ENCODE measurements at regions not wholly inside any gene's neighbourhood (a gene's known extent, or its start where the extent isn't known, plus 50 kb on each side); places are given as distances from the start of the nearest gene placed in this dataset.

GRCh38 chr5:52690236-52690768, 97.4 kb upstream of the ITGA1 start:
- DNase-seq = no peak

DNA sequence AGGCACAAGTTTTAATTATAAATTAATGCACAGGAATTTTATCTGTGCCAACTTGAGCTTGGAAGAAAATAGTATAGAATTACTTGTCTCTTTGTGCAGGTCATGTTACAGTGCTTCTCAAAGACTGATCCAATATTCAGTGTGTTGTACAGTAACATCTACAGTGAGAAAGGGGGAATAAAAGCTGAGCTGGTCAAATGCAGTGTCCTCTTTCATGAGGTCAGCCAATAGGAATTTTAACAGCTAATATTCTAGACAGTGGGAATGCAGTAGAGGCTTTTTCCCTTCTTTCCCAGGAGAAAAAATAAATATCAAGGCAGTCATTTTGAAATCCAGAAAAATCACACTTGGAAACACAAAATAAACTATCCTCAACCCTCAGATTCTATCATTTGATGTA, 95.7 kb upstream of the ITGA1 start:
- no peak for DNase-seq

DNA sequence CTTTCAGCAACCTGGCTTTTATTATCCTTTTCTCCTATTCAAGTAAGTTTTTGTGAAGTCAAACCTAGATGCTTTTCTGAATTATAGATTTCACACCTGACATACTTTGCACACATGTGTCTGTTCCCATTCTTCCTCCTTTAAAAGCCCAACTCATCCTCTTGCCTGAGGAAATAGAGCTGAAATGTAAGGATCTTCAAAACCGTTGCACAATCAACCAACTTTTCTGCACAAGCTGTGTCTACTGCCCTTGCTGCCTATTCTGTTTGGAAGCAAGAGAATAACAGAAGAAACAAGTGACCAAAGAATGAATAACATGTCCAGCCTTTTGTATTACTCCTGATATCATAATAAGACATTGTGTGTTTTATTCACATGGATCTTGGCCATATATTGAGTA, 95.1 kb upstream of the ITGA1 start:
- no peak for DNase-seq

GRCh38 chr5:52693280-52693679, 94.4 kb upstream of the ITGA1 start:
- no peak for DNase-seq

DNA sequence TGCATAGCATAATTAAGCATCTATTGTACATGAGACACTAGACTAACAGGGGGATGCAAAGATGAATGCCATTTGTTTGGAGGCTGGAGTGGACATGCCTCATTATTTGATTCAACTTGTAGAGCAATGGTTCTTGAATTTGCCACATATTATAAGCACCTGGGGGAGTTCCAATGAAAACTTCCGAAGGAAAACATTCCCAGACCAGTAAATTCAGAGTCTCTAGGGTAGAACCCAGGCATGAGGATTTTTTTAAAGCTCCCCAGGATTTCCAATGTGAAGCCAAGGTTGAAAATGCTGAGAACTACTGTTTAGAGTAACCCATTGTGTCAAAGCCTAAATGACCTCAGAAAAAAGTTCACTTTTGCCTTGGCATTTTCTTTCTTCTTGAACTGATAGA, 93.9 kb upstream of the ITGA1 start:
- DNase-seq = no peak

- DNase-seq = no peak
These were observed 93.1 kb upstream of the ITGA1 start for GRCh38 chr5:52694648-52695047.

- DNase-seq = no peak
These were observed 84.8 kb upstream of the ITGA1 start for GRCh38 chr5:52702877-52703276.

GRCh38 chr5:52703321-52703720, 84.4 kb upstream of the ITGA1 start:
- no peak for DNase-seq

DNA sequence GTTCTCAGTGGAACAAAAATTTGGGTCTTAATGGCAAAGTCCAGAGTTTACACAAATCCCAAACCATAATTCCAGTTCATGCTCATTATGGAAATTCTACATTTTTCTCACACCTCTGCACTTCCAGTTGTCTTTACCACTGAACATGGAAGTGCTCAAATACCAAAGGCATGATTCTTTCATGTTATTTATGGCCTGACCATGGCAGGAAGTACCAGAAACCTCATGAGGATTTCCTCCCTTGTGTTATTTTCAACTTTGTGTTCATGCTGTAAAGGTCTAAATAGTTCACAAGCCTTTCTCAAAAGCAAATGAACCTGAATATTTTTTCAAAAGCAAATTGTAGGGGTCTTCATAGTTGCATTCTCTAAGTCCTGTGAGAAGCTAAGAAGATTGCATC, 82.0 kb upstream of the ITGA1 start:
- DNase-seq = no peak

DNA sequence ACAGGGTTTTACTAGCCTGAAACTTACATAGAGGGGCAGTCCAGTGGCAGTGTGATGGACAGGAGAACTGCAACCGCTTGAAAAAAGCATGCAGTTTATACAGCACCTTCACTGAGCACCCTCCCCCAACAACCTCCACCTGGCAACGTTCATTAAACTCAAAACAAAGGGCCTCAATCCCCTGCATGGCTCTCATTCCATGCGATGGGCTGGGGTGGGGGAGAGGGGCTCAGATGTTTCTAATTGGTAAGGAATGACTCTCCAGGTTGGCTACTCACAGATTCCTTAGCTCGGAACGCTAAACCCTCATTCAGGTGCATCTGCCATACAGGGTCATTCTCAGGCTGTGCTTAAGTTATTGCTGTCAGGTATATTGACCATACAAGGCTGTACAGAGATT, 80.9 kb upstream of the ITGA1 start:
- no peak for DNase-seq

- peak; percentile 27 for DNase-seq
These were observed 80.1 kb upstream of the ITGA1 start for GRCh38 chr5:52707616-52708015.

DNA sequence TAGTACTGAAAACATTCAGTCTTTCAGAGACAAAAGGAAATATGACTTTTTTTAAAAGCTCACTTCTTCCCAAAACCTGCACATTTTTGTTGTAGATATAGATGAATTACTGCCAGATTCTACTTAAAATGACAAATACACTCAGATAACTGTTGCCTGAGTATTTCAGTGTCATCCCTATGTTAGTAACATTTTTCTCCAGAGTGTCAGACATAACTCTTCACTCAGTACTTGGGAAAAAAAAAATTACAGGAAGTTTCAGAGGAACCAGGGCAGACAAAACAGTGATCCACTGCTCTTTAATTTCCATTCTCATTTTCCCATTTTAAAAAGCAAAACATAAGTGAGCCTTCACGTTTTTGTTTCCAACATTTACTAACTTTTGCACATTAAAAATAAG, 79.3 kb upstream of the ITGA1 start:
- DNase-seq = no peak

GRCh38 chr5:52709167-52709925, 78.4 kb upstream of the ITGA1 start:
- no peak for DNase-seq

GRCh38 chr5:52710310-52710971, 77.3 kb upstream of the ITGA1 start:
- DNase-seq = no peak

- DNase-seq = no peak
These were observed 76.6 kb upstream of the ITGA1 start for GRCh38 chr5:52710972-52711596.

DNA sequence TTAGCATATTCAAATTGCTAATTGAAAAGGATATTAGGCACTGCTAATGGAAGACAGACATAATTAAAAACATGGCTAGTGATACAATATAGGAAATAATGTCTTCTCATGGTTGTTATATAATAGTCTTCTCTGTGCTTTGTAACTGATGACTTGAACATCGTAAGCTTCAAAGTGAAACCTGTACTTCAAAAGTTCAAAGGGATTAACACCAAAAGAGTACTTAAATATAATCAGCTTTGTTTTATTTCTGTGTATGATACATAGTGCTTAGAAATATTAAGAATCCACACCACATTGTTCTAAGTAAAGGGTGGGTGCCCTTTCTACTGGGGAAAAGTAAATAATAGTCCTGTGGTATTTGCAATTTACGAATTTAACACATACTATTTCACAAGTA, 75.4 kb upstream of the ITGA1 start:
- no peak for DNase-seq

DNA sequence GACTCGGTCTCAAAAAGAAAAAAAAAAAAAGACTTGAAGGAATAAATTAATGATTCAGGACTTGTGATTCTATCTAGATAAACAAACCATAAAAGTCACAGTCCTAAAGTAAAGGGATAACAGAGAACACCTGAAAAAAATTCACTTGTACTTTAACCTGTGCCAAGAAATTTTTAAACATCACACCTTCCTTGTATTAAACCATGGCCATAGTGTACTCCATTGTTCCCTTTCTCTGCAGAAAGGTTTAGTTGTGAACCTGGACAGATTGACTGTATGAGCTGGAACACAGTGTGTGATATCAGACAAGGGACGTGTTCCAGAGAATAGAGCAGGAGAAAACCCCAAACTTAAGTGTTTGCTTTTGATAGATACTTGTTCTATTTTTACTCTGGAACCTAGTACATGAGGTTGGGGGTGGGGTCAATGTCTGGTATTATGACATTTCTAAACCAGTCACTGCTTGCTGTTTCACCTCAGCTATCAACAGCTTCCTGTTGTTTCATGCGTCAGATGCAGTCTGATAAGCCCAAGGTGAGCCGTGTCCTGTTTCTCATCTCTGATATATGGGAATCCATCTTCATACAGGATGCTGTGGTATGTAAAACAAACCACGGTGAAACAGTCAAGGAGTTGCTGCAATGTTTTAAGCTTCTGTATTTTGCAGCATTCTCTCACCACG, 62.5 kb upstream of the ITGA1 start:
- peak; percentile 4 for DNase-seq

DNA sequence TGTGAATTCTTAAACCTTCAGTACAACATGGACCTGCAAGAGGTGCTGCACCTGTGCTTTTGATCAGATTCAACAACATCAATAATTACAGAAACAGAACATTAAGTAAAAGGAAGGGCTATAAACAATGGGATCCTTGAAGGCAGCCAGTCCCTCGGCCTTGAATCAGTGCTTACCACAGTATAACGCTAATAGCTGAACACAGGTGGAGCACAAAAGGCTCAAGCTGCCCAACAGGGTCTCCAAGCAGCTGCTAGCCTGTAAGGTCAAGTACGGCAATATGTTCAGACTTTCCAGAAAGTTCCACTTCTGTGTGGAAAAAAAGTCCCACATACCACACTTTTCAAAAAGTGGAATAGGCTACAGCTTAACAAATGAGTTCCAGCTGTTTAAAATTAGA, 61.9 kb upstream of the ITGA1 start:
- no peak for DNase-seq

- no peak for DNase-seq
These were observed 60.7 kb upstream of the ITGA1 start for GRCh38 chr5:52727020-52727419.

DNA sequence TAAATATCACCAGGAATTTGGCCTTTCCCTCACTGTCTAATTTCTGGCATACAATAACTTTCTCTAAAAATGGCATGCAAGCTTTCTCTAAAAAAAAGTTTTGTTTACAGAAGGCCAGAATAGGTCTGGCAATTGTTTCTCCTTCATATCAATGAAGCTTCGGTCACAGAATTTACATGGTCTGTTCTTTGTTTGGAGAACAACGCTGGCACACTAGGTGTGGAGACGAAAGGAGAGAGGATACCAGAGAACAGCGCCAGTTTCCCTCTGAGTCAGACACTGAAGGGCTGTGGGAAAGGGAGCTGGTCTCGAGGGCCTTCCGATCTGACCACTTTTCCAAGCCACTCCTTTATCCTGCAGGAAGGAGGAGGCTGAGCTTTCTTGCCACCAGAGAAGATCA, 60.1 kb upstream of the ITGA1 start:
- no peak for DNase-seq

- DNase-seq = no peak
These were observed 59.5 kb upstream of the ITGA1 start for GRCh38 chr5:52728224-52728623.

DNA sequence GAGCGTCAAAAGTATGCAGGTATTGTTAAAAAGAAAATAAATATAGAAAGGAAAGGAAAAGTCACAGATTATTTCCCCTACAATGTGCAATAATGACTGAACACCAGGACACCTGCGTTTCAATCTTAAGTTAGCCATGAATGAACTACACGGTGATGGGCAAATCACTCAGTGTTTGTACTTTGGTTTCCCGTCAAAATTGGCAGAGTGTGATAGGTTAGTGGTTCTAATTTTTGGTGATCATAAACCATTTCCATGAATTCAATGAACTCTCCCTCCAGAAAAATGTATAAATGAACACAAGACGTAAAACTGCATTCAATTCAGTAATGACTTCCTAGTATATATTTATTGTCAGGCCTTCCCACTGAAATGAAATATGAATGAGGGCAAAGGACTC, 59.0 kb upstream of the ITGA1 start:
- DNase-seq = no peak

GRCh38 chr5:52731274-52732027, 56.3 kb upstream of the ITGA1 start:
- DNase-seq = no peak

Measured in NCI-H510A treated with DMSO at 0.1 percent for 48 hours (cell line).